Stimulated activated naive CD8-positive, alpha-beta T cell treated with anti-CD3 and anti-CD28 coated beads, Interleukin-15, amount 100 ng/mL, for 72 hours (primary cell): ENCODE measurements at regions not wholly inside any gene's neighbourhood (a gene's known extent, or its start where the extent isn't known, plus 50 kb on each side); places are given as distances from the start of the nearest gene placed in this dataset.

Experiments used
- ATAC-seq: fragments of 150-1000 bp; cut with Tn5 transposase; 2 replicates; pipeline ENCODE4 v1.10.0; 2021; ENCODE audit warnings: mild to moderate bottlenecking, moderate library complexity
- DNase-seq, 2 donors: peaks; one replicate each; pipeline ENCODE4 v3.0.0; 2021 to 2022
- H3K27ac Mint-ChIP-seq, 2 donors: one replicate each; pipeline ENCODE4 v1.8.0; 2022; ENCODE audit warnings: mild to moderate bottlenecking in 2 of 2, mixed read lengths in 2 of 2, moderate library complexity in 2 of 2
- H3K27me3 Mint-ChIP-seq: one replicate; pipeline ENCODE4 v1.8.0; 2022; ENCODE audit warnings: mixed read lengths
- H3K4me1 Mint-ChIP-seq: one replicate; pipeline ENCODE4 v1.8.0; 2022; ENCODE audit warnings: mild to moderate bottlenecking, mixed read lengths
- H3K4me3 Mint-ChIP-seq, 2 donors: one replicate each; pipeline ENCODE4 v1.8.0; 2022; ENCODE audit warnings: mild to moderate bottlenecking in 2 of 2, mixed read lengths in 2 of 2, moderate library complexity in 1 of 2
- H3K9me3 Mint-ChIP-seq, 2 donors: one replicate each; pipeline ENCODE4 v1.8.0; 2022; ENCODE audit warnings: mixed read lengths in 2 of 2

DNA sequence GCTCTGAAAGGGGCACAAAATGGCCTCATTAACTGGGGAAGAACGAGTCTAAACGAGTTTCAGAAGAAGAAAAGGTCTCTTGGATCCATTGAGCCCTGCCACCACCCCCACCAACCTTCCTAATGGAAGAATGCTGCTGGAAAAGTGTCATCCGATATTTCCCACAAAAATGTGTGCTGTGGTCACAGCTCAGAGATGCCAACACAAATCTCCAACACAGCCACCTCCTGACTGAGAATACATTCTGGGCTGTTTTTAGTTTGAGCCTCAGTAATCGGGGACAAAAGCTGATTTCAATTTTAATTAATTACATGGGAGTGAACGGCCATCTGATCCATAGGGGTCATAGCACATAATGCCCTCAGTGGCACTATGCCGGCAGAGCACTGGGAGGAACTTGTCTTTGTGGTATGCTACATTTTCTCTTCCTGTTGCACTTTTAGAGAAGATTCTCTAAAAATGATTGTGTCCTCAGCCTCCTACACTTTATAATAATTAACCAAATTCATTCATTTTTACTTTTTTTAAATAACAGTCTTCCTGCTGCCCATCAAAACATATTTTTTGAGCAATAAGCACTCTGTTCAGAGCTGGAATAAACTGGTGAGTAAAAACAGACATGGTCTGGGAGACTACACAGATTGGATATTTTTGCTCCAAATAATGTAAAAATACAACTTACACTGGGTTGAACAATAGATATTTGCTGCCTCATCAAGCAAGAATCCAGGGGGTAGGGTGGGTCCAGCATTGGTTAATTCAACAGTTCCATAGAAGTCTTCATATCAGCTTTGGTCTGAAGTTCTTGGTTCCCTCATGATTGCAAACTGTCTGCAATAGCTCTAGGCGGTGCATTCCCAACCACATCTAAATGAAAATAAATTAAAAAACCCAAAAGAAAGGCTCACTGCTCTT lies 143.6 kb upstream of the TMEM170B start:
- peaks cover 5 to 13% of the 10 kb centered on the region in 2 donors for H3K9me3 Mint-ChIP-seq
- peaks cover 6% of the 10 kb centered on the region for H3K4me1 Mint-ChIP-seq
- no peak for DNase-seq
- ATAC-seq: no peak
- no peak overlapping the region for H3K27ac Mint-ChIP-seq
- H3K4me3 Mint-ChIP-seq: no peak overlapping the region
- no peaks in the 10 kb centered on the region for H3K27me3 Mint-ChIP-seq

DNA sequence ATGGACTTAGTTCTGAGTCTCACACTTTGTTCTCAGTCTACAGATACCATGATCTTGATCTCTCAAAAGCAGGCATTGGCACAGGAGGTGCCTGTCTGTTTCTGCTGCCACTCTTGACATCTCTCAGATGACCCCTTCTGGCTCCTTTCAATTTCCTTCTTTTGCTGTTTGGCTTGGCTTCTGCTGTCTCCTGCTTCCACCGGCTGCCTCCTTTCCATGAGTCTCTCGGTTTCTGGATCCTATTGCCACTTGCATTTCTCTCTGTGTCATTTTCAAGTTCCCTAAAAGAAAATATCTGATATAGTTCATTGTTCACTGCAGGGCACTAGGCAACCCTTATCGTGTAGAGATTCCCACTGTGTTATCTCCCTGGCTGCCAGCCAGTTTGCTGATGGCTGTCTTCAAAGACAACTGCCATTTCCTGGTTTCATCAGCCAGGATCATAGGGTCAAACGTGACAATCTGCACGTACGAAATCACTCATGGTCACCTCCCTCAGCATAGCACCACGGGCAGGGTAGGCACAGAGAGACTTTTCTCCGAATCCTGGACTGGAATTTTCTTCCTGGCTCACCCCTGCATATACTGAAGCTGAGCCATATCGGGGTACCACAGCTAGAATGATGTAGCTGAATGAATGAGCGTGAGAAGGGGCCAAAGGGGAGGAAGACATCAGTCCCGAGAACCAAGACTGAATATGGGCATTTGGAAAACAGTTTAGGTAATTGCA lies 144.6 kb upstream of the TMEM170B start:
- H3K9me3 Mint-ChIP-seq: peaks cover 5 to 13% of the 10 kb centered on the region in 2 donors
- H3K27ac Mint-ChIP-seq: no peak overlapping the region
- ATAC-seq: no peak

DNA sequence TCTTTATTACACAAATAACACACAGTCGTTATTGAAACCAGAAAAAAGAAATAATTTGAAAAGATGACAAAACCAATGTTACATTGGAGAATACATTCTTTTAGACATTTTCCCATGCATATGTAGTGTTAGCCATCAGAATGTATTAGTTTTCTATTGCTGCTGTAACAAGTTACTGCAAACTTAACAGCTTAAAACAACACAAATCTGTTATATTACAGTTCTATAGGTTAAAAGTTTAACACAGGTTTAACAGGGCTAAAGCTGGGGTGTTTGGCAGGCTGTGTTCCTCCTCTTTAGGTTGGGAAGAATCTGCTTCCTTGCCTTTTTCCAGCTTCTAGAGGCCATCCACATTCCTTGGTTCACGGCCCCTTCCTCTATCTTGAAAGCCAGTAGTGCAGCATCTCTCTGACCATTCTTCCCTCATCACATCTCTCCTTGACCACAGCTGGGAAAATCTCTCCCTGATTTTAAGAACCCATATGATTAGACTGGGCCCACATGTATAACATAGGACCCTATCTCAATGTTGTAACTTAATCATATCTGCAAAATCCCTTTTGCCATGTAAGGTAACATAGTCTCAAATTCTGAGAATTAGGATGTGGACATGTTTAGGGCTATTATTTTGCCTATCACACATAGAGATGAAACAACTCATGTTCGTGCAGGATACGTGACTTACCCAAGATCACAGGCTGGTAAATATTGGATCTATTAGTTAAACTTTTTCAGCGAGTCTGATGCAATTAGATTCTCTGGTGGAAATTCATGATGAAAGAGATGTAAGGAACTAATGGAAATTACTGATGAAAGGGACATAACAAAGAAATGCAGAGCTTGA lies 145.4 kb upstream of the TMEM170B start:
- Mint-ChIP-seq H3K4me3 (no peak overlapping the region), H3K4me1 (peaks cover 6% of the 10 kb centered on the region), H3K27ac (no peak overlapping the region), H3K27me3 (no peaks in the 10 kb centered on the region), H3K9me3 (peaks cover 5 to 13% of the 10 kb centered on the region in 2 donors)
- DNase-seq (no peak), ATAC-seq (no peak)

More for the DNA sequence above, 144.6 kb upstream of the TMEM170B start:
- H3K4me1 Mint-ChIP-seq: peaks cover 6% of the 10 kb centered on the region
- DNase-seq: no peak
- H3K4me3 Mint-ChIP-seq: no peak overlapping the region
- H3K27me3 Mint-ChIP-seq: no peaks in the 10 kb centered on the region

DNA sequence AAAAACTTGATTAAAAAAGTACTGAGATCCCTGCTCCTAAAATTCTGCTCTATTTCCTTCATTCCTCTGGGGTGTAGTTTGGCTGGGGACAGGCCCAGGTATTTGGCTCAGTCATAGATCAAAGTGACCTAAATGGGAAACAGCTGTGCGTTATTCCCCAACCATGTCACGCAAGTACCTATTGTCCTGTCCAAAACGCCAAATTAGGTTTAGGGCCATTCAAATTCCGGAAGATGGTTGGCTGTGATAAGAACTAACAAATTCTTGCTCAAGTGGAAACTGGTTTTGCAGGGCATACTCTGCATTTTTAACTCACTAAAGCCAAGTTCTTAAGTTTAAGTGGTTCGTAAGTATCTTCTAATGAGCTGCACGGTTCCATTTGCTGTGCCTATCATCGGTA lies 147.6 kb upstream of the TMEM170B start:
- no peak for ATAC-seq
- no peak overlapping the region for H3K4me3 Mint-ChIP-seq
- no peak overlapping the region for H3K27ac Mint-ChIP-seq
- no peak for DNase-seq
- H3K4me1 Mint-ChIP-seq: peaks cover 17% of the 10 kb centered on the region
- no peaks in the 10 kb centered on the region for H3K9me3 Mint-ChIP-seq
- H3K27me3 Mint-ChIP-seq: no peaks in the 10 kb centered on the region

DNA sequence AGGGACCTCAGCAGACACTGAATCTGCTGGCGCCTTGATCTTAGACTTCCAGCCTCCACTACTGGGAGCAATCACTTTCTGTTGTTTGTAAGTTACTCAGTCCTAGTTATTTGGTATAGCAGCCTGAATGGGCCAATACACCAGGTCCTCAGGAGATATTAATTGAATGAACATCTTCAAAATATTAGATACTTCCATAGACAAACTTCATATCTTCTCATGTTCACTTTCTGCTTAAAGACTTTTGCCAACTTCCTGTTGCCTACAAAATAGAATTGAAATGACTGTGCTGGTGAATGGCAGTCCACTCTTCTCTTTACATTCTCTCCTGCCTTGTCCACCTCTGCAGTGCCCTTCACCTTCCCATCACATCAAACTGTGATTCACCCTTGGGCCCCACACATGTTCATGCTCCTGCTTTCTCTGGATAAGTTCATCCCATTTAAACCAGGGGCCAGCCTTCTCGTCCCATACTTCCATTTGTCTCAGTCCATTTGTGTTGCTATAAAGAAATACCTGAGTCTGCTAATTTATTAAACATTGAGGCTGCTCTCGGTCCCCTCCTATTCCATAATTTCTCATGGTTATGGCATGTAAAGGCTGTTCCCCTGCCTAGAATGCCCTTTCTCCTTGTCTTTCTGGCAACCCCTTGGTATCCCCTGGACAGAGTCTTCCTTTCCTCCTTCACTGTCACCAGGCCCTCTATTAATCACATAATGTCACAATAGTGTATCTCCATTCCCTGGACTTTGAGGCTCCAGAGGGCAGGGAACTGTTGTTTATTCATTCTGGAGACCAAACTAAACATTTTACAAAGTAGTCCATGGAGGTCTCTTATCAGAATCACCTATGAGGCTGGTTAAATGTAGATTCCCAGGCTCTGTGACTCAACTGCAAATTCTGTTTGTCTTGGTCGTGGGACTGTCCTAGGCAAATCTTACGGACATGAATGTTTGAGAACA lies 148.3 kb upstream of the TMEM170B start:
- DNase-seq (no peak), ATAC-seq (no peak)
- no peaks in the 10 kb centered on the region for H3K27me3 Mint-ChIP-seq
- no peak overlapping the region for H3K27ac Mint-ChIP-seq
- no peaks in the 10 kb centered on the region for H3K9me3 Mint-ChIP-seq
- H3K4me3 Mint-ChIP-seq: no peak overlapping the region
- peaks cover 20% of the 10 kb centered on the region for H3K4me1 Mint-ChIP-seq

DNA sequence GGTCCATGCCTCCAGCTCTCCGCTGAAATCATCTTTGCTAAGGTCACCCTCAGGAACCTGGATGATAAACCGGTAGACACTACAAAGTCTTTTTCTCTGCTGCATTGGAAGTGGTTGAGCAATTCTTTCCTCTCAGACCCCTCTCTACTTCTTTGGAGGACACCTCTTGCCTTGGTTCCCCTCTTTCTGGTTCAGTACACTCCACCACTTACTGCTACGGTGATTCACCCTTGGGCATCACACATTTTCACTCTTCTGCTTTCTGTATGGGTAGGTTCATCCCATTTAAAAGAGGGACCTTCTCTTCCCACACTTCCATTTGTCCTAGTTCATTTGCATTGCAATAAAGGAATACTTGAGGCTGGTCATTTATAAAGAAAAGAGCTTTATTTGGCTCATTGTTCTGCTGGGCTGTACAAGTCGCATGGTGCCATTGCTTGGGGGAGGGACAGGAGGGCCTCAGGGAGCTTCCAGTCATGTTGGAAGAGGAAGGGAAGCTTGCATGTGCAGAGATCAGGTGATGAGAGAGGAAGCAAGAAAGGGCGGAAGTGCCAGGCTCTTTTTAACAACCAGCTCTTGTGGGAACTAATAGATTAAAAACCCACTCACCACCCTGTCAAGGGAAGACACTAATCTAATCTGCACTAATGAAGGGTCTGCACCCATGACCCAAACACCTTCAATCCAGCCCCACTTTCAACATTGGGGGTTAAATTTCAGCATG lies 149.7 kb upstream of the TMEM170B start:
- Mint-ChIP-seq H3K9me3 (no peaks in the 10 kb centered on the region), H3K27ac (no peak overlapping the region), H3K4me3 (no peak overlapping the region), H3K4me1 (peaks cover 26% of the 10 kb centered on the region), H3K27me3 (no peaks in the 10 kb centered on the region)
- DNase-seq (no peak), ATAC-seq (no peak)

DNA sequence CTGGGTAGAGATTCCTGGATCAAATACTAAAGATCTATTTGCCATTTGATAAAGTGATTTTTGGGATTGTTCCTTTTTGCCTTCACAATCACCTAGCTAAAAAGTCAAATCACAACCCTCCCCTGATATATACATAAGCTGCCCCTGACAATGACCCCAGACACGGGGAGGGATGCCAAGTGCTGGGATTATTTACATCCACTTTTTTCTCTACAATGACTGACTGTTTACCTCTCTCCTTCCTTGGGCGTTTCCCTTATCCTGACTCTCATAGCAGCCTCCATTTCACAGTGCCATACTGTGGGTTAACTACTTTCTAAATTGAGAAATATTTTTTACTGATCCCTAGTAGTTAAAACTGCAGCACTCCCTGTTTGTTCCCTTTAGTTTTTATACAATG lies 150.8 kb upstream of the TMEM170B start:
- H3K9me3 Mint-ChIP-seq: no peaks in the 10 kb centered on the region

DNA sequence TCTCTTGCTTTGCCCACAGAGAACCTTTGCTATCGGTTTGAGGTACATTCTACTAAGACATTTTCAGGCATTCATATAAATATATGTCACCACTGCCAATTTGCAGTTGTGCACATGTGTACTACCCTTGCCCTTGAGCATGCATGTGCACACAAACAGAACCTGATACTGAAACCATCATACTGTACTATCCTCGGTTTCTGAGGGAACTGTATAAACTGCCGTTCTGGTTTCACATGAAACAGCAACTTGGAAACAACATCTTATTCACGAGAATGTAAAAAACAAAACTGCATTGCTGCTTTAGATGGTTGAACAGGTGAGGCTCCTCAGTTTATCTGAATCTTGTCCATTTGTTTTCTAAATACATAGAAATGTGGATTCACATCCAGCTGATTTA lies 151.2 kb upstream of the TMEM170B start:
- H3K27me3 Mint-ChIP-seq: no peaks in the 10 kb centered on the region
- no peak overlapping the region for H3K4me3 Mint-ChIP-seq
- DNase-seq (no peak), ATAC-seq (peak; percentile 52)
- H3K27ac Mint-ChIP-seq: no peak overlapping the region
- H3K9me3 Mint-ChIP-seq: no peaks in the 10 kb centered on the region
- peaks cover 38% of the 10 kb centered on the region for H3K4me1 Mint-ChIP-seq

More for the DNA sequence above, 150.8 kb upstream of the TMEM170B start:
- peaks cover 34% of the 10 kb centered on the region for H3K4me1 Mint-ChIP-seq
- DNase-seq (no peak), ATAC-seq (no peak)
- no peaks in the 10 kb centered on the region for H3K27me3 Mint-ChIP-seq
- no peak overlapping the region for H3K27ac Mint-ChIP-seq
- H3K4me3 Mint-ChIP-seq: peak overlapping the region in 1 of 2 donors; percentile 1

DNA sequence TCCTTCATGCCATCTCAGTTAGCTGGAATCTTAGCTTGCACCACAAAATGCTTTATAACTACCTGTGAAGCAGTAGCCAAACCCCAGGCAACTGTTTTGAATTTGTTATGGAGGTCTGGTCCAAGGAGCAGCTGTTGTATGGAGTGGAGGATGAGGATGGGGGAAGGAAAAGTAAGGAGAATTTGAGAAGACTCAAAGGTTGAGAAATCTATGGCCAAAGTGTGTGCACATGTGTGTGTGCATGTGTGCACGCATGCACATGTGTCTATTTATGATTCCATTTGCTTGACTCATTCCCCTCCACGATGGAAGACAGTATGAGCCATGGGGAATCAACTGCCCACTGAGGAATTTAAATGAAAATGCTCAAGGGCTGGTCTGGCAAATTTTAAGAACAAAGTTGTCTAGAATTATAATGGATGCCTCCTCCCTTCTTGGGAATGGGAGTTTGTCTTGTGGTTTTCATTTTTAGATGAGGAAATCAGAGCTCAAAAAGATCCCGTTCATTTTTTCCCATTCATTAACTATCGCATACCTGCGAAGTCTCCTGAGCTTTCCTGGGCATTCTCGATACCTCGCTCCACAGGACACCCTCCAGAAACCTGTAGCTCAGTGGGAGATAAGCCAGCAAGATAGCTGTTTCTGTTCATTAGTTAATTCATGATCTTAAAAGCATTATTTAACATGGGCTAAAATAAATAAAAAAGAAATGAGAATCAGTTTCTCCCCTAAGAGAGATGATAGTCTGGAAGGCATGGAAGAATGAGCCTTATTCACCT lies 152.3 kb upstream of the NEDD9 start:
- Mint-ChIP-seq H3K27me3 (no peaks in the 10 kb centered on the region), H3K9me3 (peaks cover 0 to 4% of the 10 kb centered on the region in 2 donors), H3K4me3 (no peak overlapping the region), H3K4me1 (peaks cover 54% of the 10 kb centered on the region), H3K27ac (no peak overlapping the region)
- DNase-seq (no peak), ATAC-seq (no peak)

DNA sequence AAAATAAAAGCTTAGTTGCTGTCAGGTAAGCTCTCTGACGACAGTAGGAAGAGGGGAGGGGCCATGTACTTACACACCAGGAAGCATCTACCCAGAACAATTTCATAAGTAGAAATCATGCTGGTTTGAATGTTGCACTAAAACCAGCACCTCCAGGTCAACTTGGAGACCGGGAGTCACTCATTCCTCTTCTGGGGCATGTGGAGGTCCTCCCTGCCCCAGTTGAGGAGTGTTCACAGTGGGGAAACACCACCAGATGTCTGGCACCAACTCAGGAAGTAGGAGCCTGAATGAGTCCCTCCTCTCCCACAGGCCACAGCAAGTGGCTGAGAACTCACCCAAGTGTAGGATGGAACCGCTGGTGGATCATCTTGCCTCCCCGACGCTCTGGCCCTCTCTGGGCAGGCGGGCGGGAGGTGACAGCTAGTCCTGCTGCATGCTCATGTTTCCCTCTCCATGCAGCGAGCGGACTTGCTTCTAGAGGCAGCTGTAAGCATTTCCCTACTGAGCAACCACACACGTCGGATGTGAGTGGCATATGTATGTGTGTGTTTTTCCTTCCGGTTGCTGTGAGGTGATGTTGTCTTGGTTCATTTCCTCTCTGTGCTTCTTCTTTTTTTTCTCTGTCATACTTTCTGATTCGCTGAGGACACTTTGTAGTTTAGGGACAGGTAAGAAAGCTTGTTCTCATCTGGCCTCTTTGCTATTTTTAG lies 149.5 kb upstream of the NEDD9 start:
- peak; percentile 47 to 76 for DNase-seq

DNA sequence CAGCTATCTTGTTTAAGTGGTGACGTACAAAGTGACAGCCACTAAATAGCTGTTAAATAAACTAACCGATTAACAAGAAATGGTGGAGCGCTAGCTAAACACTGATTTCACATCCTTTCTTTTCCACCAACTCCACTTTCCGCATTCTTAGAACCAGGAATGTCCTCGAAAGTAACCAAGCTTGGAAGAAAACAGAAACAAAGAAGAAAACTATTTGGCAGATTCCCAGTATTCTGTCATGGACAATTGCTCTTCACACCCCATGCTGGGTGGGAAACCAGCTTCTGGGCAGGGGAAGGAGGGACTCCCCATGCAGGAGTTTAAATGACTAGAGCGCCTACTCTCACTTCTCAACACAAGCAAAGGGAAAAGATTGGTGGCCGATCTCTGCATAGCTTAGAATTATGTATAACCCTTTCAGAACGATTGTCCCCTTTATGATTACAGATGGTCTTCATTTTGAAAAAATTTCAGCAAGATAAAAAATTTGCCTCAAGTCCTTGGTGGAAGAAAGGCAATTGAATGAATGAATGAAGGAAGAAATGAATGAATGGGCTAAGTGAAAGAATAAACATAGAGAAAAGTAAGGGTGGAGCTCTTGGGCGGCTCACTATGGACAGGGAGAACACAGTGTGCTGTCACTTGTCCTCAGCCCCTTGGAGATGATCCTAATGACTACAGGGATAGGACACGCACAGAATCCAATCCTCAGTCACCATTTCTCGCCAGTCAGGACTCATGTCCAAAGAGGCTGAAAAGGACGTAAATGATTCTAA lies 148.7 kb upstream of the NEDD9 start:
- Mint-ChIP-seq H3K27me3 (no peaks in the 10 kb centered on the region), H3K9me3 (peaks cover 0 to 10% of the 10 kb centered on the region in 2 donors), H3K27ac (peak overlapping the region; percentile 96), H3K4me1 (peaks cover 69% of the 10 kb centered on the region), H3K4me3 (peak overlapping the region; percentile 91 to 94)
- DNase-seq (no peak), ATAC-seq (no peak)

More for the DNA sequence above, 149.5 kb upstream of the NEDD9 start:
- Mint-ChIP-seq H3K27ac (peak overlapping the region; percentile 96), H3K9me3 (peaks cover 0 to 9% of the 10 kb centered on the region in 2 donors), H3K4me3 (peak overlapping the region; percentile 91 to 94), H3K4me1 (peaks cover 69% of the 10 kb centered on the region), H3K27me3 (no peaks in the 10 kb centered on the region)
- peak; percentile 98 for ATAC-seq

DNA sequence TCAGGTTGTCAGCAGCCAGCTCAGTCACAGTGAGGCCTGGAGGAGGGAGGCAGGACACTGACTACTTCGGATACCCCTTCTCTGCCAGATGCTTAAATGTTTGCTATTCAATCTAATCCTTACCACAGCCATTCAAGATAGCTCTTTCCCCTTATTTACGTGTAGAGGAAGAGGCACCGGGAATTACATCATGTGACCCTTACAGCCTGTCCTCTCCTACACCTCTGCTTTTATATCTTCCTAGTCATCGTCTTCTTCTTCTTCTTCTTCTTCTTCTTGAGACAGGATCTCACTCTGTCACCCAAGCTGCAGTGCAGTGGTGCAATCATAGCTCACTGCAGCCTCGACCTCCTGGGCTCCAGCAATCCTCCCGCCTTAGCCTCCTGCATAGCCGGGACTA lies 148.1 kb upstream of the NEDD9 start:
- no peak for DNase-seq
- no peak for ATAC-seq
- Mint-ChIP-seq H3K27ac (peak overlapping the region in 1 of 2 donors; percentile 14), H3K9me3 (peaks cover 0 to 14% of the 10 kb centered on the region in 2 donors), H3K4me1 (peaks cover 73% of the 10 kb centered on the region), H3K27me3 (no peaks in the 10 kb centered on the region), H3K4me3 (peak overlapping the region; percentile 91 to 94)
